ENCODE measurements at regions not wholly inside any gene's neighbourhood (a gene's known extent, or its start where the extent isn't known, plus 50 kb on each side); places are given as distances from the start of the nearest gene placed in this dataset.

- Histone ChIP-seq H3K9me3 (ENCODE audit: control insufficient read depth, insufficient read depth, low read length) (no peaks in the 10 kb centered on the region), H3F3A (ENCODE audit: control insufficient read depth, insufficient read depth) (no peaks in the 10 kb centered on the region), H3K36me3 (ENCODE audit: control insufficient read depth, low read length) (no peaks in the 10 kb centered on the region), H3K4me3 (ENCODE audit: low read length) (no peak overlapping the region), H3K79me2 (ENCODE audit: control insufficient read depth, low read length) (no peaks in the 10 kb centered on the region), H3K27me3 (ENCODE audit: control insufficient read depth, low read length) (no peaks in the 10 kb centered on the region), H4K20me1 (ENCODE audit: control insufficient read depth, insufficient read depth, low read depth, low read length) (no peaks in the 10 kb centered on the region), H3K27ac (ENCODE audit: low read depth, low read length) (no peak overlapping the region), H3K4me2 (ENCODE audit: low read length) (no peak overlapping the region), H3K9me2 (replicated peaks; ENCODE audit: control insufficient read depth, low read length) (no peaks in the 10 kb centered on the region), H3K4me1 (ENCODE audit: control insufficient read depth, low read length) (no peaks in the 10 kb centered on the region)
- TF ChIP-seq CTCF (IDR thresholded peaks at IDR 0.05; ENCODE audit: low read depth, low read length, poor library complexity, severe bottlenecking) = no peak
- no peak for TF ChIP-seq EZH2phosphoT487 (IDR thresholded peaks at IDR 0.05; ENCODE audit: borderline replicate concordance, low read length)
These were observed 868.5 kb upstream of the SLIT2 start for GRCh38 chr4:19382993-19383756.

- no peaks in the 10 kb centered on the region for H3K36me3 ChIP-seq (ENCODE audit: control insufficient read depth, low read length)
- H4K20me1 ChIP-seq (ENCODE audit: control insufficient read depth, insufficient read depth, low read depth, low read length) = no peaks in the 10 kb centered on the region
- no peaks in the 10 kb centered on the region for H3K4me1 ChIP-seq (ENCODE audit: control insufficient read depth, low read length)
- H3K27ac ChIP-seq (ENCODE audit: low read depth, low read length) = no peak overlapping the region
- no peak overlapping the region for H3K4me2 ChIP-seq (ENCODE audit: low read length)
- no peaks in the 10 kb centered on the region for H3F3A ChIP-seq (ENCODE audit: control insufficient read depth, insufficient read depth)
- TF ChIP-seq CTCF (IDR thresholded peaks at IDR 0.05; ENCODE audit: low read depth, low read length, poor library complexity, severe bottlenecking) = no peak
- no peak for TF ChIP-seq EZH2phosphoT487 (IDR thresholded peaks at IDR 0.05; ENCODE audit: borderline replicate concordance, low read length)
- H3K27me3 ChIP-seq (ENCODE audit: control insufficient read depth, low read length) = no peaks in the 10 kb centered on the region
- H3K4me3 ChIP-seq (ENCODE audit: low read length) = no peak overlapping the region
- no peaks in the 10 kb centered on the region for H3K79me2 ChIP-seq (ENCODE audit: control insufficient read depth, low read length)
- no peaks in the 10 kb centered on the region for H3K9me2 ChIP-seq (replicated peaks; ENCODE audit: control insufficient read depth, low read length)
- H3K9me3 ChIP-seq (ENCODE audit: control insufficient read depth, insufficient read depth, low read length) = no peaks in the 10 kb centered on the region
These were observed 870.6 kb upstream of the SLIT2 start for GRCh38 chr4:19381068-19381467.

GRCh38 chr4:19380600-19380999 lies 871.1 kb upstream of the SLIT2 start:
- Histone ChIP-seq H3K36me3 (ENCODE audit: control insufficient read depth, low read length) (no peaks in the 10 kb centered on the region), H3K9me2 (replicated peaks; ENCODE audit: control insufficient read depth, low read length) (no peaks in the 10 kb centered on the region), H3K4me2 (ENCODE audit: low read length) (no peak overlapping the region), H3K4me3 (ENCODE audit: low read length) (no peak overlapping the region), H3K27ac (ENCODE audit: low read depth, low read length) (no peak overlapping the region), H3K27me3 (ENCODE audit: control insufficient read depth, low read length) (no peaks in the 10 kb centered on the region), H3K9me3 (ENCODE audit: control insufficient read depth, insufficient read depth, low read length) (no peaks in the 10 kb centered on the region), H4K20me1 (ENCODE audit: control insufficient read depth, insufficient read depth, low read depth, low read length) (no peaks in the 10 kb centered on the region), H3K4me1 (ENCODE audit: control insufficient read depth, low read length) (no peaks in the 10 kb centered on the region), H3K79me2 (ENCODE audit: control insufficient read depth, low read length) (no peaks in the 10 kb centered on the region), H3F3A (ENCODE audit: control insufficient read depth, insufficient read depth) (no peaks in the 10 kb centered on the region)
- TF ChIP-seq EZH2phosphoT487 (IDR thresholded peaks at IDR 0.05; ENCODE audit: borderline replicate concordance, low read length) (no peak), CTCF (IDR thresholded peaks at IDR 0.05; ENCODE audit: low read depth, low read length, poor library complexity, severe bottlenecking) (no peak)

Data from DOHH2 (cell line).